ENCODE measurements at regions not wholly inside any gene's neighbourhood (a gene's known extent, or its start where the extent isn't known, plus 50 kb on each side); places are given as distances from the start of the nearest gene placed in this dataset.

GRCh38 chr3:151946606-151947005 lies 73.2 kb downstream of the SUCNR1 start:
- TF ChIP-seq POLR2A (IDR thresholded peaks at IDR 0.05; ENCODE audit: borderline replicate concordance, extremely low read depth, insufficient read depth, insufficient read length): no peak
- TF ChIP-seq CTCF (IDR thresholded peaks at IDR 0.05 in 2 of 3, conservative IDR thresholded peaks at IDR 0.05 in 1 of 3; ENCODE audit: borderline replicate concordance in 1 of 3, insufficient read depth in 1 of 3, low read depth in 2 of 3, low read length in 2 of 3): no peak
- TF ChIP-seq EZH2 (IDR thresholded peaks at IDR 0.05): no peak
- no peak for TF ChIP-seq EZH2phosphoT487 (IDR thresholded peaks at IDR 0.05; ENCODE audit: borderline replicate concordance)
- TF ChIP-seq, protein P1, sequence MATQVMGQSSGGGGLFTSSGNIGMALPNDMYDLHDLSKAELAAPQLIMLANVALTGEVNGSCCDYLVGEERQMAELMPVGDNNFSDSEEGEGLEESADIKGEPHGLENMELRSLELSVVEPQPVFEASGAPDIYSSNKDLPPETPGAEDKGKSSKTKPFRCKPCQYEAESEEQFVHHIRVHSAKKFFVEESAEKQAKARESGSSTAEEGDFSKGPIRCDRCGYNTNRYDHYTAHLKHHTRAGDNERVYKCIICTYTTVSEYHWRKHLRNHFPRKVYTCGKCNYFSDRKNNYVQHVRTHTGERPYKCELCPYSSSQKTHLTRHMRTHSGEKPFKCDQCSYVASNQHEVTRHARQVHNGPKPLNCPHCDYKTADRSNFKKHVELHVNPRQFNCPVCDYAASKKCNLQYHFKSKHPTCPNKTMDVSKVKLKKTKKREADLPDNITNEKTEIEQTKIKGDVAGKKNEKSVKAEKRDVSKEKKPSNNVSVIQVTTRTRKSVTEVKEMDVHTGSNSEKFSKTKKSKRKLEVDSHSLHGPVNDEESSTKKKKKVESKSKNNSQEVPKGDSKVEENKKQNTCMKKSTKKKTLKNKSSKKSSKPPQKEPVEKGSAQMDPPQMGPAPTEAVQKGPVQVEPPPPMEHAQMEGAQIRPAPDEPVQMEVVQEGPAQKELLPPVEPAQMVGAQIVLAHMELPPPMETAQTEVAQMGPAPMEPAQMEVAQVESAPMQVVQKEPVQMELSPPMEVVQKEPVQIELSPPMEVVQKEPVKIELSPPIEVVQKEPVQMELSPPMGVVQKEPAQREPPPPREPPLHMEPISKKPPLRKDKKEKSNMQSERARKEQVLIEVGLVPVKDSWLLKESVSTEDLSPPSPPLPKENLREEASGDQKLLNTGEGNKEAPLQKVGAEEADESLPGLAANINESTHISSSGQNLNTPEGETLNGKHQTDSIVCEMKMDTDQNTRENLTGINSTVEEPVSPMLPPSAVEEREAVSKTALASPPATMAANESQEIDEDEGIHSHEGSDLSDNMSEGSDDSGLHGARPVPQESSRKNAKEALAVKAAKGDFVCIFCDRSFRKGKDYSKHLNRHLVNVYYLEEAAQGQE (IDR thresholded peaks at IDR 0.05; ENCODE audit: low read depth): no peak
- TF ChIP-seq ZFX (IDR thresholded peaks at IDR 0.05): no peak
- TF ChIP-seq, protein P2, sequence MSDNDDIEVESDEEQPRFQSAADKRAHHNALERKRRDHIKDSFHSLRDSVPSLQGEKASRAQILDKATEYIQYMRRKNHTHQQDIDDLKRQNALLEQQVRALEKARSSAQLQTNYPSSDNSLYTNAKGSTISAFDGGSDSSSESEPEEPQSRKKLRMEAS (IDR thresholded peaks at IDR 0.05): no peak

Measured in HCT116 (cell line).